OCI-LY7 (cell line): ENCODE measurements at regions not wholly inside any gene's neighbourhood (a gene's known extent, or its start where the extent isn't known, plus 50 kb on each side); places are given as distances from the start of the nearest gene placed in this dataset.

ENCODE experiments used
- BruUV-seq: library from RNA; stranded (reverse); fragments of 400-500 nt; replicated peaks from 2 replicates; lab custom pipeline; 2021; lab: Mats Ljungman, UMichigan
- CTCF ChIA-PET: fragments of 300-600 bp; sonication (Branson Sonifier 250); formaldehyde crosslinking; loops from one replicate; lab custom pipeline; 2022; ENCODE audit warnings: antibody characterized with exemption; ENCODE audit not compliant: unreplicated experiment; lab: Charles Lee
- POLR2A ChIA-PET: fragments of 300-600 bp; sonication (Branson Sonifier 250); formaldehyde crosslinking; loops from one replicate; lab custom pipeline; 2022; ENCODE audit warnings: antibody characterized with exemption; lab: Charles Lee
- DNase-seq: peaks from one replicate; pipeline ENCODE4 v3.0.0-alpha.2; 2015; ENCODE audit warnings: low spot score
- H2AFZ ChIP-seq: fragments of 200-600 bp; sonication (generic), shearing (Covaris generic); 2 replicates; pipeline ENCODE4 v1.6.1; 2014; ENCODE audit warnings: mild to moderate bottlenecking, antibody characterized with exemption, low read length, moderate library complexity
- H3K27ac ChIP-seq: fragments of 200-600 bp; sonication (generic); 2 replicates; pipeline ENCODE4 v1.5.1; 2014; ENCODE audit warnings: mixed run types, low read depth, mild to moderate bottlenecking, moderate library complexity, low read length, inconsistent platforms; ENCODE audit not compliant: poor library complexity, severe bottlenecking
- H3K36me3 ChIP-seq: fragments of 200-600 bp; sonication (generic); 2 replicates; pipeline ENCODE4 v1.6.1; 2014; ENCODE audit warnings: mild to moderate bottlenecking, antibody characterized with exemption, low read length, moderate library complexity, mixed read lengths; ENCODE audit not compliant: insufficient read depth
- H3K4me1 ChIP-seq: fragments of 200-600 bp; sonication (generic); 2 replicates; pipeline ENCODE4 v1.5.1; 2014; ENCODE audit warnings: mild to moderate bottlenecking, low read length; ENCODE audit not compliant: insufficient read depth, poor library complexity, severe bottlenecking
- H3K4me2 ChIP-seq: fragments of 200-600 bp; sonication (generic); 2 replicates; pipeline ENCODE4 v1.6.1; 2014; ENCODE audit warnings: mild to moderate bottlenecking, low read length
- H3K4me3 ChIP-seq: fragments of 200-600 bp; sonication (generic); 2 replicates; pipeline ENCODE4 v1.5.1; 2014; ENCODE audit warnings: mild to moderate bottlenecking, low read depth, low read length; ENCODE audit not compliant: poor library complexity, severe bottlenecking
- H3K79me2 ChIP-seq: fragments of 200-600 bp; sonication (generic); 2 replicates; pipeline ENCODE4 v1.6.1; 2016; ENCODE audit warnings: low read depth, mild to moderate bottlenecking, low read length, moderate library complexity, mixed read lengths; ENCODE audit not compliant: insufficient read depth
- H3K9me2 ChIP-seq: fragments of 200-600 bp; sonication (generic); 2 replicates; pipeline ENCODE4 v1.6.1; 2016; ENCODE audit warnings: mild to moderate bottlenecking, low read length, mixed read lengths; ENCODE audit not compliant: insufficient read depth
- H3K9me3 ChIP-seq: fragments of 200-600 bp; sonication (generic); 2 replicates; pipeline ENCODE4 v1.6.1; 2014; ENCODE audit warnings: mild to moderate bottlenecking, mixed run types, low read length, mixed read lengths
- H4K20me1 ChIP-seq: fragments of 200-600 bp; sonication (generic); 2 replicates; pipeline ENCODE4 v1.6.1; 2014; ENCODE audit warnings: mild to moderate bottlenecking, antibody characterized with exemption, low read length, moderate library complexity, mixed read lengths; ENCODE audit not compliant: insufficient read depth
- EZH2phosphoT487 ChIP-seq: fragments of 200-600 bp; sonication (generic); IDR thresholded peaks from 2 replicates; pipeline ENCODE4 v1.6.1; 2018; ENCODE audit warnings: low read depth, borderline replicate concordance, mild to moderate bottlenecking, mixed run types, antibody characterized with exemption, low read length, moderate library complexity, mixed read lengths
- intact Hi-C: fragments of 100-400 bp; cut with micrococcal nuclease; formaldehyde crosslinking; loops from one replicate; pipeline ENCODE4 v1.10.0; 2022; ENCODE audit not compliant: unreplicated experiment
- TF ChIP-seq, protein P1 (sequence below): fragments of 200-600 bp; sonication (generic); conservative IDR thresholded peaks from 2 replicates; pipeline ENCODE4 v1.5.1; 2014; ENCODE audit warnings: mild to moderate bottlenecking, antibody characterized with exemption, low read length, moderate library complexity, mixed read lengths

DNA sequence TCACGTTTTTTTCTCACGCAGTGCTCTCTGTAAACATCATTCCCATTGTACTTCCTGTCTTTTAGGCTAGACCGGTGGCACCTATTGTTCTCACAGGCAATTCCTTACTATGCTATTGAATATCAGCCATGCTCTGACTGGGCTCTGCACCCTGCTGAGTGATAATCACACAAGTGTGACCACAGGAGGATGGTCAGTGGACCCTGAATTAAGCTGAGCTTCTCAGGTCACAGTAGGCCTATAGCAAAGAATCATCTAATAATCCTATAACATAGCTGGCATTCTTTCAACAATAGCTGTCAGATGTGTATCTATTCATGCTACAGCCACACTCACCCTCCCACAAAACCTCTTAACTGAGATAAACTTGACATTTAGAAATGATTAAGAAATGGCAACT is 2399.8 kb upstream of the TENM3 start:
- Histone ChIP-seq H3K79me2 (no peaks in the 10 kb centered on the region), H3K27ac (no peak overlapping the region), H3K4me2 (no peak overlapping the region), H3K4me3 (no peak overlapping the region), H3K36me3 (no peaks in the 10 kb centered on the region), H3K4me1 (no peaks in the 10 kb centered on the region), H3K9me3 (no peaks in the 10 kb centered on the region), H2AFZ (no peak overlapping the region), H4K20me1 (no peaks in the 10 kb centered on the region), H3K9me2 (no peaks in the 10 kb centered on the region)
- DNase-seq: no peak
- intact Hi-C loops: no loop called here
- CTCF ChIA-PET: no interaction called here
- TF ChIP-seq, protein P1, sequence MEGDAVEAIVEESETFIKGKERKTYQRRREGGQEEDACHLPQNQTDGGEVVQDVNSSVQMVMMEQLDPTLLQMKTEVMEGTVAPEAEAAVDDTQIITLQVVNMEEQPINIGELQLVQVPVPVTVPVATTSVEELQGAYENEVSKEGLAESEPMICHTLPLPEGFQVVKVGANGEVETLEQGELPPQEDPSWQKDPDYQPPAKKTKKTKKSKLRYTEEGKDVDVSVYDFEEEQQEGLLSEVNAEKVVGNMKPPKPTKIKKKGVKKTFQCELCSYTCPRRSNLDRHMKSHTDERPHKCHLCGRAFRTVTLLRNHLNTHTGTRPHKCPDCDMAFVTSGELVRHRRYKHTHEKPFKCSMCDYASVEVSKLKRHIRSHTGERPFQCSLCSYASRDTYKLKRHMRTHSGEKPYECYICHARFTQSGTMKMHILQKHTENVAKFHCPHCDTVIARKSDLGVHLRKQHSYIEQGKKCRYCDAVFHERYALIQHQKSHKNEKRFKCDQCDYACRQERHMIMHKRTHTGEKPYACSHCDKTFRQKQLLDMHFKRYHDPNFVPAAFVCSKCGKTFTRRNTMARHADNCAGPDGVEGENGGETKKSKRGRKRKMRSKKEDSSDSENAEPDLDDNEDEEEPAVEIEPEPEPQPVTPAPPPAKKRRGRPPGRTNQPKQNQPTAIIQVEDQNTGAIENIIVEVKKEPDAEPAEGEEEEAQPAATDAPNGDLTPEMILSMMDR: no peak
- no peak for TF ChIP-seq EZH2phosphoT487
- BruUV-seq: no TSS peak
- POLR2A ChIA-PET: no interaction called here

DNA sequence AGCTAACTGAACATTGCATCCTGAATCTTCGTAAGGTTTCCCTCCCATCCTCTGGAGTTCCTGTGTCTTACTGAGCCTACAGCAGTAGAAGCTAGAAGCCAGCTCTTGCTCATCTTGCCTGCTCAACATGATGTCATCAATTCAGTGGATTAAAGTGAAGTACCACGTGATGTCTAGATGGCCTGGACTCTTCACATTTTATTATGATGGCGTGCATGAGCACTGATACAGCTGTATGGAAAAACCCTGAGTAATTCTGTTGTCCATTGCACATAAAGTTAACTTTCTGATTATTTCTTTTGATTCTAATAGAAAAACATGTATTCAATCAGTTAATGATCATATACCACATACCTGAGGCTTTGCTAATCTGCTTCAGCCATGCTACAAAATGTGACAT is 2387.7 kb upstream of the TENM3 start:
- no TSS peak for BruUV-seq
- TF ChIP-seq, protein P1: no peak
- TF ChIP-seq EZH2phosphoT487: no peak
- intact Hi-C loops: no loop called here

GRCh38 chr4:179858221-179858620 is 2385.0 kb upstream of the TENM3 start:
- no peaks in the 10 kb centered on the region for H3K36me3 ChIP-seq
- ChIA-PET POLR2A (no interaction called here), CTCF (no interaction called here)
- no peaks in the 10 kb centered on the region for H3K79me2 ChIP-seq
- H4K20me1 ChIP-seq: no peaks in the 10 kb centered on the region
- no peak for DNase-seq
- H3K4me2 ChIP-seq: no peak overlapping the region
- intact Hi-C loops: no loop called here
- H2AFZ ChIP-seq: no peak overlapping the region
- H3K27ac ChIP-seq: no peak overlapping the region
- no peaks in the 10 kb centered on the region for H3K9me2 ChIP-seq
- no peak for TF ChIP-seq EZH2phosphoT487
- TF ChIP-seq, protein P1: no peak
- no peaks in the 10 kb centered on the region for H3K4me1 ChIP-seq
- BruUV-seq: no TSS peak
- no peaks in the 10 kb centered on the region for H3K9me3 ChIP-seq
- H3K4me3 ChIP-seq: no peak overlapping the region

More for the DNA sequence above, 2387.7 kb upstream of the TENM3 start:
- H3K4me3 ChIP-seq: no peak overlapping the region
- no peak overlapping the region for H3K4me2 ChIP-seq
- CTCF ChIA-PET: interaction anchor here (0.6 kb wide), 1 partner anchor 12 kb away, joined by 3 read pairs; no protein-coding TSS in a partner anchor
- no peak for DNase-seq
- H3K36me3 ChIP-seq: no peaks in the 10 kb centered on the region
- no peaks in the 10 kb centered on the region for H3K79me2 ChIP-seq
- no peak overlapping the region for H2AFZ ChIP-seq
- POLR2A ChIA-PET: interaction anchor here (0.5 to 0.6 kb wide), 2 partner anchors 949 to 1534 kb away, joined by 3 read pairs; no protein-coding TSS in a partner anchor
- no peaks in the 10 kb centered on the region for H3K9me2 ChIP-seq
- no peaks in the 10 kb centered on the region for H3K9me3 ChIP-seq
- H3K27ac ChIP-seq: no peak overlapping the region
- H4K20me1 ChIP-seq: no peaks in the 10 kb centered on the region
- no peaks in the 10 kb centered on the region for H3K4me1 ChIP-seq
